ENCODE measurements at regions not wholly inside any gene's neighbourhood (a gene's known extent, or its start where the extent isn't known, plus 50 kb on each side); places are given as distances from the start of the nearest gene placed in this dataset.
"Not testable (repeated sequence)": the region's sequence is repeated elsewhere in the genome, so short reads cannot be mapped to it uniquely, and the experiment has no call there.

DNA sequence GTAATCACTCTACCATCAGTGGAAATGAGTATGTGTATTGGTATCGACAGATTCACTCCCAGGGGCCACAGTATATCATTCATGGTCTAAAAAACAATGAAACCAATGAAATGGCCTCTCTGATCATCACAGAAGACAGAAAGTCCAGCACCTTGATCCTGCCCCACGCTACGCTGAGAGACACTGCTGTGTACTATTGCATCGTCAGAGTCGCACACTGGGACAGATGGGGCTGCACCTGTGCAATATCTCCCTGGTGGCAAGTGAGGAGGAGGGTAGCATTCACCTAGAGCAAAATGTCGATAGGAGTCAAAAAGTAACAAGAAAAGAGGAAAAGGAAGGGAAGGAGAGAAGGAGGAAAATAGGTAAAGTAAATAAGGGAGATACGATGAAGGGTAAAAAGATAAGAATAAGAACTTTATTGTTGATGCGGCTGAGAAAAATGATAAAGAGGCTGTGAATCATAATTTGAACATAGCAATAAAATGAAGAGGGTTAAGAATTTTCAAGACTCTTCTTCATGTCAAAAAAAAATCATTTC is 450.5 kb upstream of the OR4E1 start:
- no peak for DNase-seq (ENCODE audit: low read depth in 4 of 4, low spot score in 2 of 4)

DNA sequence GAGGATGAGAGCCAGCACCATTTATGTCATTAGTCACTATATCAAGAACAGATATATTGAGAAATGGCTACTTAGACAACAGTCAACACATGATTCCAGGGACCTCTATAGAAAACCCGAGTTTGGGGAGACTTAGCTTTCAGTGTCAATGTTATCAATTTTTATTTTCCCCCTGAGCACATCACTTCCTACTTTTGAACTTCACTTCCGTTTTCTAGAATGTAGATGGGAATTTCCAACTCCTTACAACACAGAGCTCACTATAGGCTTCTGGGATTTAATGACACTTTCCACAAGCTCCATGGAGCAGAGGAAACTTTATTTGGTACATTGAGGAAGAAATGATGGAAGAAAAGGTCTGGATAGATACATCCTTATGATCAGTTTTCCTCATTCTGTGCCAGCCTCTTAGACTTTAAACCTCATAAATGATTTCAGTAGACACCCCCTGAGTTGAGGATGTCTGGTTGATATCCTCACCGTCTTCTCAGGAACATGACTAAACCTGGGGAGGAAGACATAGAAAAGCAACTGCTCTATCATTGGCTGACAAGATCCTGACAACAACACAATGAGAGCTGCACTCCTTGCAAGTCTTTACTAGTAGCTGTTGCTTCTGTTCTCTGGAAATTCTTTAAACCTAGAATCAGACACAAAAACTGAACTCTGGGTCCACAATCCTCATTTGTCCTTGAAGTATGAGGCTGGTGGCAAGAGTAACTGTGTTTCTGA is 449.4 kb upstream of the OR4E1 start:
- no peak for DNase-seq (ENCODE audit: low read depth in 4 of 4, low spot score in 2 of 4)

- DNase-seq (ENCODE audit: low read depth in 4 of 4, low spot score in 2 of 4) = no peak
Observed at GRCh38 chr14:22122227-22122818, 448.7 kb upstream of the OR4E1 start.

- DNase-seq (ENCODE audit: low read depth in 4 of 4, low spot score in 2 of 4) = no peak
Observed at GRCh38 chr14:22118899-22119477, 445.4 kb upstream of the OR4E1 start.

GRCh38 chr14:22113401-22113800 is 439.8 kb upstream of the OR4E1 start:
- no peak for DNase-seq (ENCODE audit: low read depth in 4 of 4, low spot score in 2 of 4)

GRCh38 chr14:22112004-22112403 is 438.4 kb upstream of the OR4E1 start:
- no peak for DNase-seq (ENCODE audit: low read depth in 4 of 4, low spot score in 2 of 4)

DNA sequence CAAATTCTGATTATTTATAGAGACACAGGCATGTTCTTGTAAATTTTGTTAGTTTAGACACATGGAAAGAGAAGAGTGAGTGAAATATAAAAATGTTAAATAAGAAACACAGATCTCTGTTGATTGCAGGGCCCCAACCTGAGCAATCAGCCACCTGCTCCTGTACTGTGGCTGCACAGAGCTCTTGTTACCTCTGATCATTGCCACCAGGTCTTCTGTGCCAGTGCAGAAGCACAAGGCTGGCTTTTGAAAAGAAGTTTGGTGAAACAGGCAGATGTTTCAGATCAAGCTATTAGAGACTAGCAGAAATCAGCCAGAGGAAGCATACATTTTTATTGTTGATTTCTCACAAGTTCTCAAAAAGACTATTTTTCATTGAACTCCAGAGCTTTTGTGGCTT is 434.1 kb upstream of the OR4E1 start:
- DNase-seq (ENCODE audit: low read depth in 4 of 4, low spot score in 2 of 4) = no peak

DNA sequence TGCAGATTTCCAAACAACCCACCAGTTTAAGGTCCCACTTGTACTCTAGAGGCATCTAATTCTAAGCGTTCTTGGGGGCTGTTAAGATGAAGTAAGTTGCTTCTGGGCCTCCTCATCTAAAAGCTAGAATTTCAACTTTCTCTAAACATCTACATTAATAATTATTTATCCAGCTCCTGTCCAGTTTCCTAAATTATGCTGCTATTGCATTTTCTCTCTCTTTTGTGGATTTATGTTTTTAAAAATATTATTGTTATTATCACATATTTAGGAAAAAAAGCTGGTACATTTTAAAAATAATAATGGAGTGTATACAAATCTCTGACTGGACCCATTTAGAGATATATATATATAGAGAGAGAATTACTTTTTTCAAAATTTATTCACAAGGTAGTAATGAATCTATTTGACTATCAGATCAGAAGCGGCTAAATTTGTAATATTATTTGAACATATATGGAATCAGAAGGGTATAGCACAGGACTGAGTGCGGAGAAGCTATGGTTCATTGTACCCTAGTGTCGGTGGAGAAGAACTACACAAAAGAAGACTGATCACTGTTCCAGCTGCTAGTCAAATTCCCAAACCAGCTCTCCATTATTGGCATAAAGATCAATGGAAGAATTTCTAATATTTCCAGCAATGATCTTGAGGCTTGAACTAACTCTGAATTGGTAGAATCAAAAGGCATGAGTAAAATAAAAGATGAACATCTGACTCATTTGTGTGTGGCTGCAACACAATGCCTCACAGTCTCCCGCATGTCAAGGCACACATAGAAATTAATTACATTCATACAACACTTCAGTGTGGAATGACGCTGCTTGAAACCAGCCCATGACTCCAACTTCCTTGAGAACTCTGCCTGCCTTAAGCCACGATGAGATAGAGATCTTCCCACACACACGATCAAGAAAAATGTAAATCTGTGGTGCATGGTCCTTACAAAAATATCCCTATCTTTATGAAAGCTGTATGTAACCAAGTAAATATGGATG is 433.4 kb upstream of the OR4E1 start:
- DNase-seq (ENCODE audit: low read depth in 4 of 4, low spot score in 2 of 4) = no peak

DNA sequence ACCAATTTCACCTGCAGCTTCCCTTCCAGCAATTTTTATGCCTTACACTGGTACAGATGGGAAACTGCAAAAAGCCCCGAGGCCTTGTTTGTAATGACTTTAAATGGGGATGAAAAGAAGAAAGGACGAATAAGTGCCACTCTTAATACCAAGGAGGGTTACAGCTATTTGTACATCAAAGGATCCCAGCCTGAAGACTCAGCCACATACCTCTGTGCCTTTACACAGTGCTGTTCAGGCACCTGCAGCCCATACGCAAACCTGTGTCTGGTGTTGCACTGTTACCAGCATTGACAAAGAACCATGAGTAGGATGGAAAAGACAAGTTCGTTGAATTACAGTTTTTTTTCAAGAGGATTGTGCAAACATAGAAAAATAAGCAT is 432.0 kb upstream of the OR4E1 start:
- DNase-seq (ENCODE audit: low read depth in 4 of 4, low spot score in 2 of 4) = no peak

GRCh38 chr14:22105006-22105623 is 431.5 kb upstream of the OR4E1 start:
- DNase-seq (ENCODE audit: low read depth in 4 of 4, low spot score in 2 of 4) = no peak

DNA sequence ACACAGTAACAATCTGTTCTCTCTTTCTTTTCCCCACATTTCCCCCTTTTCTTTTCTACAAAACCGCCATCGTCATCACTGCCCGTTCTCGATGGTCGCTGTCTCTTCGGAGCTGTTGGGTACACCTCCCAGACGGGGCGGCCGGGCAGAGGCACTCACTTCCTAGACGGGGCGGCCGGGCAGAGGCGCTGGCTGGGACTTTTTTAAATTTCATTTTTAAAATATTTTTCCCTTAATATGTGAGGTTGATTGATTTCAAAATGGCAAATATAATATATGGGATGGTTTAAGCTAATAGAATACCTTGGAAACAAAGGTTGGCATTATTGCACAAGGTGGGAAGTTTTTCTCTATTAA is 427.1 kb upstream of the OR4E1 start:
- not testable (repeated sequence) for DNase-seq (ENCODE audit: low read depth in 4 of 4, low spot score in 2 of 4)

DNA sequence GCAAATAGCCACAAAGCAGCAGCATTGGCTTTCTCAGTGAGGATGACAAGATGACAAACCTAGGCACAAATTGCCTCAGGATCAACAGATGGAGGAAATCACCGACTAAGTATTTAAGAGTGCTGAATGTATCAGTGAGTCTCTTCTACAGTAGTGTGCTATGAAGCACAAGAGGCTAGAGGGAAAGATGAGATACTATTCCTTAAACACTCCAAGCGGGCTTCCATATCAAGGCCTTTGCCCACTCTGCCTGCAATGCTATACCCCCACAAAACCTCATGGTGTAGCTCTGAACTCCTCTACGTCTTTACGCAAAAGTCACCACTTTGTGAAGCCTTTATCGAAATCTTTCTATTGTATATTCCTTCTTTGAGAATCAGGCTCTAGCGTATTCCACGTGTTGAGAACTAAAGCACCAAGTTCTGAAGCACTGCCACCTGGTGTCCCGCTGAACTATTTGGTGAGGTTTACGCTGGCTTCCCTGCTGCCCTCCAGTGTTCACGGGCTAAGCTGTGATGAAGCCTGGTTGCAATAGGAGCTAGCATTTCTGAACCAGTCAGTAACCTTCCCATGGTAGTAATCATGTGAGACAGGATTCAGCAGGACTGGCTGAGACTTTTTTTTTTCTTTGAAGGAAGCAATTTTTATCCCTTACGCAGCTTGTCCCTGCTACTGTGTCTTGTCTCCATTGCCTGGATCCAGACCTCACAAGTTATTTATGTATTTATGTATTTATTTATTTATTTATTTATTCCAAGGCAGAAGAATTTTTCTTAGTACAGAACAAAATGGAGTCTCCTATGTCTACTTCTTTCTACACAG is 426.5 kb upstream of the OR4E1 start:
- DNase-seq (ENCODE audit: low read depth in 4 of 4, low spot score in 2 of 4) = peak in 3 of 4 donors; percentile 39 to 72 (median 51)

- DNase-seq (ENCODE audit: low read depth in 4 of 4, low spot score in 2 of 4) = no peak
Observed at GRCh38 chr14:22098435-22098834, 424.8 kb upstream of the OR4E1 start.

- DNase-seq (ENCODE audit: low read depth in 4 of 4, low spot score in 2 of 4) = no peak
Observed at GRCh38 chr14:22097586-22098292, 424.1 kb upstream of the OR4E1 start.

- no peak for DNase-seq (ENCODE audit: low read depth in 4 of 4, low spot score in 2 of 4)
Observed at GRCh38 chr14:22097072-22097471, 423.5 kb upstream of the OR4E1 start.

DNA sequence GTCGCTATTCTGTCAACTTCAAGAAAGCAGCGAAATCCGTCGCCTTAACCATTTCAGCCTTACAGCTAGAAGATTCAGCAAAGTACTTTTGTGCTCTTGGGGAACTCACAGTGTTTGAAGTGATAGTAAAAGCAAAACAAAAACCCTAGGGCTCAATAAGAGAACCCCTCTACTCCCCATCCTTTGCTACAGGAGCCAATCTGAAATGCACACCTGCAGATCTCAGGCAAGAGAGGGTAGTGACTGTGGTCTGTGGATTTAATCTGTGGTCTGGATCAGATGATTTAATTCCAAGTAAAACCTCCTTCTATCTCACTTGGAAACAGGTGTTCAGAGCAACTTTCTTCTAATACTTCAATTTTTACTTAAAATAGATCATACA is 422.9 kb upstream of the OR4E1 start:
- DNase-seq (ENCODE audit: low read depth in 4 of 4, low spot score in 2 of 4) = no peak

GRCh38 chr14:22095860-22096513 is 422.4 kb upstream of the OR4E1 start:
- peak in 2 of 4 donors; percentile 35 to 51 for DNase-seq (ENCODE audit: low read depth in 4 of 4, low spot score in 2 of 4)

GRCh38 chr14:22089940-22090339 is 416.3 kb upstream of the OR4E1 start:
- DNase-seq (ENCODE audit: low read depth in 4 of 4, low spot score in 2 of 4) = no peak

Data from left renal cortex interstitium (tissue), 4 donors.